ELF-1 (cell line): ENCODE measurements at regions not wholly inside any gene's neighbourhood (a gene's known extent, or its start where the extent isn't known, plus 50 kb on each side); places are given as distances from the start of the nearest gene placed in this dataset.

Experiments
- DNase-seq: peaks from one replicate; pipeline ENCODE4 v3.0.0-alpha.2; 2016; ENCODE audit warnings: low read depth, low spot score

DNA sequence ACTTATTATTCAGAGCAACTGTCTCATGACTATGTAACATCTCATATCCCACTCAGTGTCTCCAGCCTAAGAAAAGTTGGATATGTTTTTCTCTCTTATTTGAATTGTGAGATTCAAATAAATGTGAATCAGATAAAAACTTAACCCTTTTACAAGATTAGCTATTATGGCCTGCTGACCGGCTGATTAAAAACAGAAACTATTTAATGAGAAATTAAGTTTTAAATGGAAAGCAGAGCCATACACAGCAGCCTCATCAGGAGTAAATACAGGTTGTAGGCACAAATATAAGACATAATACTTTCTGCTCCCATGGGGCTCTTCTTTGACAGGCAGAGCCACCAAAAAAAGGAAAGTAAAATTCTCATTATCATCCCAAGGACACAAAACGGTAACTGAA, 307.0 kb upstream of the PRMT6 start:
- DNase-seq = no peak

GRCh38 chr1:106749906-106750305, 306.6 kb upstream of the PRMT6 start:
- no peak for DNase-seq

- DNase-seq = no peak
These were observed 305.5 kb upstream of the PRMT6 start for GRCh38 chr1:106751002-106751401.

GRCh38 chr1:106753066-106753465, 303.4 kb upstream of the PRMT6 start:
- no peak for DNase-seq

- DNase-seq = no peak
These were observed 301.5 kb upstream of the PRMT6 start for GRCh38 chr1:106754957-106755356.

DNA sequence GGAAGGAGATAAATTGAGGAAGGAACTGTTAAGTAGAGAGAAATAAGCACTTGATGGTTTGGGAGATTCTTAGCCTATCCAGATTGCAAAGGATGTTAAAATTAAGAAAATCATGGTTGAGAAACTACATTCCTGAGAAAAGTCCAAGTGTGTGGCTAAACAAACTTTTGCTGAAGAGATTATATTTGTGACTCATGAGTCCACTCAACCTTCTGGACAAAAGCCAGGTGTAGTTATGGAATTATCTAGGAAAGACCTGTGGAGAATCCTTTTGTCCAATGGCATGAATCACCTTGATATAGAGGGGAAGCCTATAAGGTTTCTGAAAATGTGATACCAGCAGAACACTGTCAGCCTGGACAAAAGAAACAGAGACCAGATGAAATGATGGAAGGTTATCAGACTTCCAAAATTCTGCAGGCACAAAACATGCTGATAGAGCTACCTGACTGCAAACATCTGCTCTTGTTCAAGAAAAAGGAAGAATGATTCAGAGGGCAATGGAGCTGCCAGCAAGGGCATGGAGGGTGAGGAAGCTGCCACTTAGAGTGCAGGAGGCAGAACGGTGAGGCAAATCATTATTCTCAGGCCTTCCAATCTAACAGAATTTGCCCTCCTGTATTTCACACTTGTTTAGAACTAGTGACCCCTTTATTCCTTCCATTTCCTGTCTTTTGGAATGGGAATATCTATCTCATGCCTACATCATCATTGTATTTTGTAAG, 300.6 kb upstream of the PRMT6 start:
- DNase-seq = no peak

GRCh38 chr1:106756752-106757151, 299.7 kb upstream of the PRMT6 start:
- no peak for DNase-seq

- no peak for DNase-seq
These were observed 288.4 kb upstream of the PRMT6 start for GRCh38 chr1:106768077-106768476.

GRCh38 chr1:106768501-106768900, 288.0 kb upstream of the PRMT6 start:
- no peak for DNase-seq

DNA sequence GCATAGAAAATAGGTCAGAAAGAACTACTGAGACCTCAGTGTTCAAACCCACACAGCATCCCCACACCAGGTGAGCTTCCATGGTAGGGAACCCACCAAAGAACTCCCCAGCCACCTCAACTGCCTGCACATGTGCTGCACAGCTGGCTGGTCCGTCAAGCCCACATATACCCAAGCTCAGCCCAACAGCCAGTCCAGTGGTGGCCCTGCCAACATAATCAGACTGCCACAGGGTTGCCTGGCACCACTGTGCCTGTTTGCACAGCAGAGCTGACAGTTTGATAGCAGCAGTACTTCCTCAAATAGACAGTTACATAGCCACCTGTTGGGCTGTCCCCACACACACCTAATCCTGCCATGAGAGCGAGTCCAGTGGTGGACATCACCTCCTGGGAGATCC, 283.3 kb upstream of the PRMT6 start:
- no peak for DNase-seq

DNA sequence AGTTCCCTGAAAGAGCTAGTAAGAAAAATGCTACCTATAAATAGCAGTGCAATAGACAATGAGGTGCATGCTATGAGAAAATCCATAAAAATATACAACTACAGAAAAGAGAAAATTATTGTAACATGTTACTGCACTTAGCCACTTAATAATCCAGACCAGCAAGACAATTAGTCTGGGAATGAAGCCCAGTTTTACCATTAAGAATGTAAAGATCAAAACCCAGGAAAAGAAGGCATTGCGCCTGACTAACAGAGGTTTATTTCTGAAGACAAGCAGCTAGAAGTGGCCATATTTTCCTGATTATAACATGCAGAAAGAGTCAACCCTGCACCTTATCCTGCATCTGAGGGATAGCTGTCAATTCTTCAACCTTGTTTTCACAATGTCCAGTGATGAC, 276.4 kb upstream of the PRMT6 start:
- DNase-seq = no peak

GRCh38 chr1:106780806-106781569, 275.5 kb upstream of the PRMT6 start:
- DNase-seq = no peak

GRCh38 chr1:106785176-106785575, 271.3 kb upstream of the PRMT6 start:
- no peak for DNase-seq

DNA sequence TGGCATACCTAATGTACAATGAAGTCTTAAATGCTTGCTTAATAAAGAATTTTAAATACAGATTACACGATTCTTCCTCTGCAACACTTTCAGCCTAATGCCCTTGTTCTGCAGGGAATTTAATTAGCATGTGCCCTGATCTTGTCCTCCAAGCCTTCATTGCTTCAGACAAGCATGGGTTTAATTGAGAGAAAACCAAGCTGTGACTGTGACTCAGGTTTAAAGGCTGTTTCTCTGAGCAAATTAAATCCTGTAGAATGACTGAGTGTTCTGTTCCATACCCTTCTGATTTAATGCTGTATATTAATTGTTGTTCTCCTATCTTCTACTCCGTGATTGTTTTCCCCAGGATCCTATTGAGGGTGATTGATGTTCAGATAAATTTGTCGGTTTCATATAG, 269.0 kb upstream of the PRMT6 start:
- no peak for DNase-seq

DNA sequence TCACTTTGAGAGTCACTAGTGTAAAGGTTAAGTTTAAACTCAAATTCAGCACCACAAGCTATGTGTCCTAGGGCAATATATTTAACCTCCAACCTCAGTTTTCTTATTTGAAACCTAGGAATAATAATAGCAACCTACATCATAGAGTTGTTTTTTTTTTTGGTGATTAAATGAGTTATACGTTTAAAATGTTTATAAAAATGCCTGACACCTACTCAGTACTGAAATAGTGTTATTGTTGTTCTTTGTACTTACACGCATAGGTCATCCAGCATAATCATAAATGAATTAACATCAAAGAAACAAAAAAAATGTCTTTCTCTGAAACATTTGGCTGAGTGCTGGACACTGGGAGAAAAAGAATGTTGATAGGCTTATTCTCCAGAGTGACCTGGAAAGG, 266.8 kb upstream of the PRMT6 start:
- no peak for DNase-seq

DNA sequence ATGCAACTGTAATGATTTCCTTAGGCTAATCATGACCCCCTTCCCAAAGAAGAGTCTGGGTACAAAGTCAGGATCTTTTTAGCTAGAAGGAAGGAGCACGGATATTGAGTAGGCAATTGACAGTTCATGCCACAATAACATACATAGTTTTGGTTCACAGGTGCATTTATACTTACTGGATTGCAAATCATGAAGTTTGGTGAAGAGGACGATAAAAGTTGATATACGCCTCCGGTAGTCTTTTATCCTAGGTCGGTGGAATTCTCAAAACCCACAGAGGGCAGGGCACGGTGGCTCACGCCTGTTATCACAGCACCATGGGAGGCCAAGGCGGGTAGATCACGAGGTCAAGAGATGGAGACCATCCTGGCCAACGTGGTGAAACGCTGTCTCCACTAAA, 265.4 kb upstream of the PRMT6 start:
- no peak for DNase-seq

DNA sequence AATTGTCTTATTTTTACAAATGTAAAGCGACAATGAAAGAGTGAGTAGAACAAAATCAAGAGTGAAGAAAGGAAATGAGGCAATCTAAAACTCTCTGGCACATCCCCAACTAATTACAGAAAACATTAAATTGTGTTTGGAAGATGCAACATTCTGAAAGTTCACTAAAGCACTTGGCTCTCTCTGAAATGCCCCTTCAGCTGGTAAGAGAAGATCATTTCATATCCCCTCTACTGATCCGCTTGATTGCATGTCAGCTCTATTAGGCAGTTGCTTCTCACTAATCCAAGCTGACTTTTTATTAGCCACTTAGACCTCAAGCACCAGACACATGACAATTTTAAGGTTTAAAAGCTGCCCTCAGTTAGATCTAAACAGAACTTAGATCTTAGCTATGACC, 262.8 kb upstream of the PRMT6 start:
- no peak for DNase-seq

DNA sequence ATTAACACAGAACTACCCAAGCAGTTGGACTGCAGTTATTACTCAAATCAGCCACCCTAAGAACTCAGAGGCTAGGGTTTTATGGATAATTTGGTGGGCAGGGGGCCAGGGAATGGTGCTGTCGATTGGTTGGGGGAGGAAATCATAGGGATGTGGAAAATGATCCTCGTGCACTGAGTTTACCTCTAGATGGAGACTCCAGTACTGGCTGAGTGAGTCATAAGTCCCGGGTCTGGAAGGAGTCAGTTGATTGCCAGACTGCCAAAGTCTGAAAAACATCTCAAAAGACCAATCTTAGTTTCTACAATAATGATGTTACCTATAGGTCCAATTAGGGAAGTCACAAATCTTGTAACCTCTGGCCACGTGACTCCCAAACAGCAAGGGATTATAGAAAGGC, 257.5 kb upstream of the PRMT6 start:
- no peak for DNase-seq

DNA sequence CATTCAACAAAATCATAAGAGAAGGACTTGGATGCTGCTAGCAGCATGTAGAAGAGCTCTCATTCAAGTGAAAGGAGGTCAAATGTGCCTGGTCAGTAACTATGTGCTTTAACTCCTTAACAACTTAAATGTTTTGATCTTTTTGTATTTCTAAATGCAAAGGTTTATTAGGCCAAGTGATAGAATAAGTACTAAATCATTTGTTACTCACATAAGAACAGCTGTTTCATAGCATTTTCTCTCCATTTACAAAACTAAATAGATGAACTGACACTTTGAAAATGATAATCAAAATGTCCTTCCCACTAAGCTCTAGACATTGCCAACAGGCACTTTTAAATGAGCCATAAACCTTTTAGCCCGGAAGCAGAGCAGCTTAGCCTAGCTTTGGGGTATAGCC, 254.3 kb upstream of the PRMT6 start:
- no peak for DNase-seq

- no peak for DNase-seq
These were observed 242.1 kb upstream of the PRMT6 start for GRCh38 chr1:106814418-106814817.

DNA sequence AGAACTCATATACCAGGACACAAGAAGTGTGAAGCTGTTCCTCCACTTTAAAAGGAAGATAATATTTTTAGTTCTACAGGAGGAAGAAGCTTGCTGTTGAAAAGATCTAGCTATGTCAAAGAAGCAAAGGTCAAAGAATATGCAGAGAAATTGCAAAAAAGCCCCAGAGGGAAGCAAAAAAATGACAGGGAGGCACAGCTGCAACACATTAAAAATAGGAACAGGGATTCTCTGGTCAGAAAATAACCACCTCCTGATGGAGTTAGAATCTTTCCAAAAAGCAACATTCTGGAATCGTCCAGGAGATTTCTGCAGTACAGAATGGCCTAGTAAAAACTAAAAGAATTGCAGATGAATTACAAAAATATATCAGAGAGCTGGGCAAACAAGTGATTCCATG, 238.9 kb upstream of the PRMT6 start:
- no peak for DNase-seq

GRCh38 chr1:106831511-106831910, 225.0 kb upstream of the PRMT6 start:
- DNase-seq = no peak

DNA sequence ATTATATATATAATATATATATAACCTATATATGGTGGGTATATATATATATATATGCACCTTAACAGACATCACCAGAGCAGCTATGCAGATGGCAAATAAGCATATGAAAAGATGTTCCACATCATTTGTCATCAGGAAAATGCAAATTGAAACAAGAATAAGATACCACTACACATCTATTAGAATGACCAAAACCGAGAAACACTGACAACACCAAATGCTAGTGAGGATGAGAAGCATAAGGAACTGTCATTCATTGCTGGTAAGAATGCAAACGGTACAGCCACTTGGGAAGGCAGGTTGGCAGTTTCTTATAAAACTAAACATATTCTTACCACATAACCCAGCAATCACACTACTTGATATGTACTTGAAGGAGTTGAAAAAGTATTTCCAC, 219.8 kb upstream of the PRMT6 start:
- DNase-seq = no peak
